HCT116 (cell line): ENCODE measurements at regions not wholly inside any gene's neighbourhood (a gene's known extent, or its start where the extent isn't known, plus 50 kb on each side); places are given as distances from the start of the nearest gene placed in this dataset.

ENCODE experiments used
- CTCF ChIP-seq, 3 experiments: fragments of 200-600 bp in 1 of 3; sonication (generic) in 1 of 3; IDR thresholded peaks in 2 of 3; conservative IDR thresholded peaks in 1 of 3; 2 replicates each; pipeline ENCODE4 v1.5.1; 2012 to 2017; ENCODE audit warnings: low read depth in 2 of 3, low read length in 2 of 3, antibody characterized with exemption in 1 of 3, borderline replicate concordance in 1 of 3, control low read depth in 1 of 3, mild to moderate bottlenecking in 1 of 3, mixed read lengths in 1 of 3, mixed run types in 1 of 3, moderate library complexity in 1 of 3; ENCODE audit not compliant: insufficient read depth in 1 of 3
- ELF1 ChIP-seq: IDR thresholded peaks from 2 replicates; pipeline ENCODE4 v1.6.1; 2012; ENCODE audit warnings: low read depth, borderline replicate concordance
- EZH2 ChIP-seq: fragments of 200-600 bp; sonication (generic); IDR thresholded peaks from 2 replicates; pipeline ENCODE4 v1.6.1; 2017; ENCODE audit warnings: antibody characterized with exemption, mixed run types
- FOSL1 ChIP-seq: IDR thresholded peaks from 2 replicates; pipeline ENCODE4 v1.6.1; 2012; ENCODE audit warnings: low read depth
- MAX ChIP-seq: IDR thresholded peaks from 2 replicates; pipeline ENCODE4 v1.6.1; 2012
- POLR2A ChIP-seq: IDR thresholded peaks from 2 replicates; pipeline ENCODE4 v1.7.0; 2011; ENCODE audit warnings: borderline replicate concordance; ENCODE audit not compliant: insufficient read depth, insufficient read length; ENCODE audit errors: extremely low read depth
- POLR2AphosphoS5 ChIP-seq: IDR thresholded peaks from 2 replicates; pipeline ENCODE4 v1.6.1; 2011; ENCODE audit warnings: mild to moderate bottlenecking, low read depth, low read length, moderate library complexity
- RAD21 ChIP-seq: IDR thresholded peaks from 2 replicates; pipeline ENCODE4 v1.6.1; 2012; ENCODE audit warnings: low read depth, mild to moderate bottlenecking
- REST ChIP-seq: IDR thresholded peaks from 2 replicates; pipeline ENCODE4 v1.6.1; 2012; ENCODE audit warnings: low read depth
- TCF7L2 ChIP-seq: IDR thresholded peaks from 2 replicates; pipeline ENCODE4 v1.7.0; 2011; ENCODE audit warnings: borderline replicate concordance, inconsistent platforms; ENCODE audit not compliant: insufficient read depth, insufficient read length; ENCODE audit errors: extremely low read depth

GRCh38 chr5:111572561-111572960 is 60.2 kb upstream of the STARD4 start:
- TF ChIP-seq POLR2AphosphoS5, result no peak
- TF ChIP-seq CTCF (IDR thresholded peaks at IDR 0.05 in 2 of 3, conservative IDR thresholded peaks at IDR 0.05 in 1 of 3; ENCODE audit: borderline replicate concordance in 1 of 3, insufficient read depth in 1 of 3, low read depth in 2 of 3, low read length in 2 of 3), result no peak
- TF ChIP-seq FOSL1, result no peak
- no peak for TF ChIP-seq REST
- no peak for TF ChIP-seq MAX
- TF ChIP-seq POLR2A, result no peak
- no peak for TF ChIP-seq ELF1
- TF ChIP-seq EZH2, result no peak
- TF ChIP-seq RAD21, result no peak
- TF ChIP-seq TCF7L2, result no peak
